ENCODE measurements at regions not wholly inside any gene's neighbourhood (a gene's known extent, or its start where the extent isn't known, plus 50 kb on each side); places are given as distances from the start of the nearest gene placed in this dataset.
"Not testable (repeated sequence)": the region's sequence is repeated elsewhere in the genome, so short reads cannot be mapped to it uniquely, and the experiment has no call there.

- TF ChIP-seq NR3C1 (IDR thresholded peaks at IDR 0.05); POLR2A (IDR thresholded peaks at IDR 0.05; ENCODE audit: low read length); BCL3 (IDR thresholded peaks at IDR 0.05); RNF2 (IDR thresholded peaks at IDR 0.05; ENCODE audit: borderline replicate concordance, low read depth); HOXB13 (CRISPR knock-in tag; IDR thresholded peaks at IDR 0.05; ENCODE audit: low read depth); RCOR1 (IDR thresholded peaks at IDR 0.05; ENCODE audit: low read depth, low read length); TP53 (CRISPR knock-in tag; IDR thresholded peaks at IDR 0.05); RFX5 (IDR thresholded peaks at IDR 0.05); CHD4 (IDR thresholded peaks at IDR 0.05; ENCODE audit: borderline replicate concordance); REST (IDR thresholded peaks at IDR 0.05); KDM1A (IDR thresholded peaks at IDR 0.05; ENCODE audit: low read depth); CHD2 (IDR thresholded peaks at IDR 0.05; ENCODE audit: low read length, partially characterized antibody): not testable (repeated sequence)
- TF ChIP-seq, protein P1, sequence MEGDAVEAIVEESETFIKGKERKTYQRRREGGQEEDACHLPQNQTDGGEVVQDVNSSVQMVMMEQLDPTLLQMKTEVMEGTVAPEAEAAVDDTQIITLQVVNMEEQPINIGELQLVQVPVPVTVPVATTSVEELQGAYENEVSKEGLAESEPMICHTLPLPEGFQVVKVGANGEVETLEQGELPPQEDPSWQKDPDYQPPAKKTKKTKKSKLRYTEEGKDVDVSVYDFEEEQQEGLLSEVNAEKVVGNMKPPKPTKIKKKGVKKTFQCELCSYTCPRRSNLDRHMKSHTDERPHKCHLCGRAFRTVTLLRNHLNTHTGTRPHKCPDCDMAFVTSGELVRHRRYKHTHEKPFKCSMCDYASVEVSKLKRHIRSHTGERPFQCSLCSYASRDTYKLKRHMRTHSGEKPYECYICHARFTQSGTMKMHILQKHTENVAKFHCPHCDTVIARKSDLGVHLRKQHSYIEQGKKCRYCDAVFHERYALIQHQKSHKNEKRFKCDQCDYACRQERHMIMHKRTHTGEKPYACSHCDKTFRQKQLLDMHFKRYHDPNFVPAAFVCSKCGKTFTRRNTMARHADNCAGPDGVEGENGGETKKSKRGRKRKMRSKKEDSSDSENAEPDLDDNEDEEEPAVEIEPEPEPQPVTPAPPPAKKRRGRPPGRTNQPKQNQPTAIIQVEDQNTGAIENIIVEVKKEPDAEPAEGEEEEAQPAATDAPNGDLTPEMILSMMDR (IDR thresholded peaks at IDR 0.05): not testable (repeated sequence)
- TF ChIP-seq, protein P2, sequence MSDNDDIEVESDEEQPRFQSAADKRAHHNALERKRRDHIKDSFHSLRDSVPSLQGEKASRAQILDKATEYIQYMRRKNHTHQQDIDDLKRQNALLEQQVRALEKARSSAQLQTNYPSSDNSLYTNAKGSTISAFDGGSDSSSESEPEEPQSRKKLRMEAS (IDR thresholded peaks at IDR 0.05): not testable (repeated sequence)
Measured at GRCh38 chr1:29604796-29605195, 368.5 kb downstream of the PTPRU start.
